Stimulated activated CD8-positive, alpha-beta memory T cell treated with anti-CD3 and anti-CD28 coated beads, Interleukin-15, amount 100 ng/mL, for 48 hours (primary cell): ENCODE measurements at regions not wholly inside any gene's neighbourhood (a gene's known extent, or its start where the extent isn't known, plus 50 kb on each side); places are given as distances from the start of the nearest gene placed in this dataset.

Source experiments
- DNase-seq, 2 donors: peaks; one replicate each; pipeline ENCODE4 v3.0.0-alpha.2; 2020; ENCODE audit warnings: low read depth in 2 of 2

- no peak for DNase-seq
Measured at GRCh38 chr1:201589186-201589585, 50.3 kb downstream of the NAV1 start.

- DNase-seq, result no peak
Measured at GRCh38 chr1:201590474-201590873, 51.5 kb downstream of the NAV1 start.

GRCh38 chr1:201591348-201591747 lies 52.4 kb downstream of the NAV1 start:
- DNase-seq, result no peak

DNA sequence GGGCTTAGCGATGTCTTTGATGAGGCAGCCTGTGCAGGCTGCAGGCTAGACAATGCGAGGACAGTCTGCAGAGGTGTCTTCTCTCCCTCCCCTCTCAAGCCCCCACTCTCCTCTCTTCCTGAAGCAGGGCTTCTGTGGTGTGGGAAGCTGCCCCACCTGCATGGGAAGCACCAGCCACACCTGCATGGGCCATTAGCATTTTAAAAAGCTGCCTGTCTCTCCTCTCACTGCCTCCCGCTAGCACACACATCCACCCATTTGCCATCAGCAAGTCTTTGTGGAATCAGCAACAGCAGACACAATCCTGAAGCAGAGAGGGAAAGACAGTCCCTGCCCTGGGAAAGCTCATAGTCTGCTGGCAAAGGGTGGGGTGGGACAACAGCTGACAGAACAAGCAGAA lies 53.1 kb downstream of the NAV1 start:
- no peak for DNase-seq

DNA sequence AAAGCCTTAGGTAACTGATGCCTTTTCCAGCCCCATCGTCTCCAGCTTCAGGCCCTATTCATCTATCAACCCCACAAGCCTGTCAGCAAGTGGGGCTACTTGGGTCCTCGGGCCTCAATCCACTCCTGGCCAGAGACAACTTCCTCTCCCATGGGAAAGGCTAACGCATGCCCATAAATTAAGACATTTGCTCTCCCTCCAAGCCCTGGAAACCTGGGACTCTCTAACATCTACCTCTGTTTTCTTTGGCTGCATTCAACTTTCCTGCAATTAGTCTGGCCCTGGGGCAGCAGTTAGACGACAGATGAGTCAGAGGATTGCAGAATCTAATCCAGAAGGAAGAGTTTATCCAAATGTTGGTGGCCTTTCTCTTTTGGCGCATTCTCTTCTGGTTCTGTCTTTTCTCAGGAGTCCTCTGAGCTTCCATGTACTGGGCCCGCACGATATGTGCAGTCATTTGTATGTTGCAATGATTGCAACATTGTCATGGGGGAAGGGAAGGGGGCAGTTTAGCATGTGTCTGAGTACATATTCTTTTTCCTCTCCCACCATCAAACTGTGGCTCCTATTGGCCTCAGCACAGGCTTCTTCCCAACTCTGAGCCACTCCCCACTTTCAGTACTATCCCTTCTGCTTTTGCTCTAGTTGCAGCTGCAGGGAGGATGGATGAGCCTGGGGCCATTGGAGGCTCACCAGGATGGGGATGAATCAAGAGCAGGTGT lies 54.4 kb downstream of the NAV1 start:
- DNase-seq, result no peak

DNA sequence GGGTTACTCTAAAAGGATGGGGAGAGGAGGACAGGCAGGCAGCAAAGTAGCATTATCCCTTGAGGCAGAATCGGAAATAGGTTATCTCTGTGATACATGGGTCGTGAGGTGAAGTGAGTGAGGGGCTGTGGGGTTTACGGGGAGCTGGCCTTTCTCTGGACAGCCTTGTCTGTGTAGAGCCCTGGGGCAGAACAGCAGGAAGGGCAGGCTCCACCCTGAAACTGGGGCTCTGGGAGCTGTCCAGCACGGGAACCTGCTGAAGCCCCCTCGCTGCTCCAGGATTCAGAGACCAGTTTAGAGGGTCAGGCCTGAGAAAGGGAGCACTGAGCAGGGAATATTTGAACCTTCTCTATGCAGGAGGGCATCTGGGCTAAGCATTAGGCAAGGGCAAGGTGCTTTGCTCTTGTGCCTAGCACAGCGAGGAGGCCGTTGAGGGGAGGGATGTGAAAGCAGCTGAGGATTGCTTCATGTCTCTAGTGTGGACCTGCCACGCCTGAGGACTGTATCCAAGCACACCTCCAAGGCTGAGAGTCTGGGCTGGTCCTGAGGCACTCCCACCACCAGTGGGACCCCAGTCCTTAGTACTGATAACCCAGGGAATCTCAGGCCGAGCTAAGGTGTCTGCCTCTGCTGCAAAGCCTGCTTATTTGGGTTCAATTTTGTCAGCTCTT lies 55.8 kb downstream of the NAV1 start:
- no peak for DNase-seq

- no peak for DNase-seq
Measured at GRCh38 chr1:201595381-201595780, 56.5 kb downstream of the NAV1 start.

DNA sequence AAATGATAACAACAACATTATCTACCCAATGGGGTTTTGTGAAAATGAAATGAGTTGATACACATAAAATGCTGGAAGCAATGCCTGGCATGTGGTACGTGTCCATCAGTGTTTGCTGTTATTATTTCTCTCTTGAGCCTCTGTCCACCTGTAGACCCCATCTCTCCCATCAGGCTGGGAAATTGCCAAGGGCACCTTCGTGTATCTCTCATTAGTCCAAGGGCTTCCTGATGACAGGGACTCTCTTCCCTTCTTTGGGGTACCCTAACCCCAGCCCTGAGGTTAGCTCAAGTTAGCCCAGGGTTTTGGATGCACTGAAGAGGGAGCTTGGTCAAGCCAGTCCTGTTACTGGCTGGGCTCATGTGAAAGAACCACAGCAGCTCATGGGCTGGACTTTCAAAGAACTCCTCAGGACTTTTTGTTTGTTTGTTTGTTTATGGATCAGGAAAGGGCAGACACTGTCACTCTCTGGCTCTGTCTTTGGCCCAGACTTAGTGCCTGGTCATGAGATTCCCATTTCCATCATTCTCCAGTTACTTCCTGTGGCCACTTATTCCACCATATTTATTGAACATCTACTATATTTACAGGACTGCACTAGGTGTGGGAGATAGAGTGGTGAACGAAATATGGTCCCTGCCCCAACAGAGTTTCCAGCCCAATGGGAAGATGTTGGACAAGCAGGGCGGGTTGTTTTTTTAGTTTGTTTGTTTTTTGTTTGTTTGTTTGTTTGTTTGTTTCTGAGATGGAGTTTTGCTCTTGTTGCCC lies 57.4 kb downstream of the NAV1 start:
- no peak for DNase-seq

GRCh38 chr1:201597551-201598230 lies 58.8 kb downstream of the NAV1 start:
- DNase-seq, result no peak

- no peak for DNase-seq
Measured at GRCh38 chr1:201598396-201598795, 59.5 kb downstream of the NAV1 start.

DNA sequence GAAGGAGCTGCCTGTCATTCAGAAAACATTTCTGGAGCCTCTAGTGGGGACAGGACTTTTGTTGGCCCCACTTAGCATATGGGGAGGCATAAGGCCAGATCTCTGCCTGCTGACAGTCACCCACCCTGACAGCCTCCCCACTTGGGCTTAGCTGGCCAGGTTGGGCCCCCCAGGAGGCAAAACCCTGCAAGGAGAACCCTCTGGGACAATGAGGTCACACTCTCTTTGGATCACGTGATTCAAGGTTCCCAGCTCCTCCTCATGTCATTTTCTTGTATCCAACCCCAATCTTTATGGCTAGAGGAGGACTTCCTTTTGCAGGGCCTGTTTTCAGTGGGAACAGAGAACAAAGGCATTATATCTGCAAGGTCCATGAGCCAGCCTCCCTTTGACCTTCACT lies 60.0 kb downstream of the NAV1 start:
- DNase-seq, result no peak

GRCh38 chr1:201599548-201599947 lies 60.6 kb downstream of the NAV1 start:
- DNase-seq, result no peak

GRCh38 chr1:201602413-201603265 lies 63.7 kb downstream of the NAV1 start:
- DNase-seq, result no peak

DNA sequence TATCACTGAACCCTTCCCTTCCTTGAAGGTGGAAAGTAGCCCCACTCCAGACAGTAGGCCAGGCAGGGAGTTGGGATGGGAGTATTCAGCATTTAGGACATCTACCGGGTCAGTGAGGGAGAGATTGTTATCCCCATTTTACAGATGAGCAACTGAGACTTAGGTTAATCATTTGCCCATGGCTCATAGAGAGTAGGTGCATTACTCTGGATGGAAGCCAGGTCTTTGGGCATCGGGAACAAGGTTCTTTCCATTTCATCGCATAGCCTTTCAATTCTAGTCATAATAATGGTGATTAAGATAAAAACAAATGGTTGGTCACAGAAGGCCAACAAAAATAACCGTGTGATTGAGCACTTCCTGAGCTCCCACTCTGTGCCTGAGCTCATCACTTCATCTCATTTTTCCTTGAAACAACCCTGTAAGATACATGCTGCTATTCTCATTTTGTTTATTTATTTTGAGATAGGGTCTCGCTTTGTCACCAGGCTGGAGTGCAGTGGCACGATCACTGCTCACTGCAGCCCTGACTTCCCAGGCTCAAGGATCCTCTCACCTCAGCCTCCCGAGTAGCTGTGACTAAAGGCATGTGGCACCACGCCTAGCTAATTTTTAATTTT lies 64.8 kb downstream of the NAV1 start:
- no peak for DNase-seq

GRCh38 chr1:201605385-201606010 lies 66.6 kb downstream of the NAV1 start:
- DNase-seq, result no peak

DNA sequence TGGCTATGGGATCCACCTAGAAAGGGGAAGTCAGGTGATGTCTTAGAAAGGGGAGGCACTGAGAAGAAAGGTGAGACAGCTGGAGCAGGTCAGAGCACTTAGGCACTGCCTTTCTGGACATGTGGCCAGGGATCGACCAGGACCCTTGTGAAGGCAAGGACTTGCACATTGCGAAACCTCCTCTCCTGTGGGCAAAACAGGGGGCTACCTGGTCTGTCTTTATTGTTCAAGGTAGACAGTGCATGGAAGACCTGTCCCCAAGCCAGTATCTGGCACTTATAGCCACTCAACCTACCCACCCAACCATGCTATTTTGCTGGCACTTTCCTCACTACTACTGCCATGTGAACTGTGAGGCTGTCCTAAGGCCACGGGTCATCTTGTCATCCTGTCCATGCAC lies 67.2 kb downstream of the NAV1 start:
- no peak for DNase-seq

GRCh38 chr1:201606623-201607022 lies 67.7 kb downstream of the NAV1 start:
- DNase-seq, result no peak

DNA sequence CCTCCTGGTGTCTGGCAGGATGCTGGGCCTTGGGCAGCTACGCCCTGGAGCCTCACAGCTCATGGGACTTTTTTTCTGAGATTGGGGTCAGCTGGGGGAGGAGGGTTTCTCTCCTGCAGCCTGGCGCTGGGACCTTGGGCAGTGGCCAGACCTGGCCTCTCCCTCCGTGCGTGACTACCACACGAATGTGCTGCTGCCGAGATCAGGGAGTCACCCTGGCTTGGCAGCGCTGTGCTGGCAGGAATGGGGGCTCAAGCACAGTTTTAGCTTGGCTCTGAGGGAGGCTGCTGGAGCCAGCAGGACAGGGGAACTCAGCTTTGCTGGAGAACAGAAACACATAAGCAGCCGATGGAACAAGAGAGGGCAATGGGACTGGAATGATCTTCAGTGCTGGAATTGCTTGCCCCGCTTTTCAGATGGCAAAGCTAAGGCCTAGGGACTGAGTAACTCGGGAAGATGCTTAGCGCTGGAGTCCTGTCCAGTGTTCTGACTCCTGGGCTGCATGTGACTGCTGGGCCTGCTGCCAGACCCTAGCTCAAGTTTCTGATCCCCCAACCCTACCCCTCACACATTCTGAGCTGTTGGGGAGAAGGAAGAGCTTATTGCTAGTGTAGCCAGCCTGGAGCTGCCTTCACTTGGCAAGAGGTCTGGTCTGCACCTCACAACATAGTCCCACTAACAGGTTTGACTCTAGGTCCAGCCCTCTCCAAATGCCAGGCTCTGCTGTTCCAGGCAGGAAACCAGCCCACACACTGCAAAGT lies 69.9 kb downstream of the NAV1 start:
- no peak for DNase-seq

- no peak for DNase-seq
Measured at GRCh38 chr1:201609661-201610318, 70.9 kb downstream of the NAV1 start.
